SK-N-SH (cell line): ENCODE measurements at regions not wholly inside any gene's neighbourhood (a gene's known extent, or its start where the extent isn't known, plus 50 kb on each side); places are given as distances from the start of the nearest gene placed in this dataset.

Source experiments
- ELF1 ChIP-seq: IDR thresholded peaks from 2 replicates; pipeline ENCODE4 v1.4.0; 2012
- EP300 ChIP-seq, 2 experiments: IDR thresholded peaks; 2 replicates each; pipeline versions ENCODE4 v1.4.0 to v1.6.1; 2012; ENCODE audit warnings: borderline replicate concordance in 1 of 2, low read depth in 1 of 2, low read length in 1 of 2
- GATA2 ChIP-seq: sonication (generic); formaldehyde crosslinking; IDR thresholded peaks from 2 replicates; pipeline ENCODE4 v1.5.0; 2020; ENCODE audit warnings: mild to moderate bottlenecking, missing genetic modification reagents
- POLR2AphosphoS5 ChIP-seq: IDR thresholded peaks from 2 replicates; pipeline ENCODE4 v1.6.1; 2012; ENCODE audit warnings: low read depth, low read length
- SIN3A ChIP-seq: IDR thresholded peaks from 2 replicates; pipeline ENCODE4 v1.6.1; 2012; ENCODE audit warnings: low read depth, mild to moderate bottlenecking, low read length, moderate library complexity, borderline replicate concordance
- SMC3 ChIP-seq: IDR thresholded peaks from 2 replicates; pipeline ENCODE4 v1.6.1; 2012; ENCODE audit warnings: low read depth, low read length, improper control_type of control experiment
- TAF1 ChIP-seq: IDR thresholded peaks from 2 replicates; pipeline ENCODE4 v1.6.1; 2012; ENCODE audit warnings: low read depth, mild to moderate bottlenecking, low read length, moderate library complexity, borderline replicate concordance
- TF ChIP-seq, protein P1 (sequence below): fragments of 200-600 bp; sonication (generic); IDR thresholded peaks from 2 replicates; pipeline ENCODE4 v1.6.1; 2017; ENCODE audit warnings: antibody characterized with exemption, mild to moderate bottlenecking, moderate library complexity
- TF ChIP-seq, protein P2 (sequence below): IDR thresholded peaks from 2 replicates; pipeline ENCODE4 v1.4.0; 2012; ENCODE audit warnings: low read depth, borderline replicate concordance

DNA sequence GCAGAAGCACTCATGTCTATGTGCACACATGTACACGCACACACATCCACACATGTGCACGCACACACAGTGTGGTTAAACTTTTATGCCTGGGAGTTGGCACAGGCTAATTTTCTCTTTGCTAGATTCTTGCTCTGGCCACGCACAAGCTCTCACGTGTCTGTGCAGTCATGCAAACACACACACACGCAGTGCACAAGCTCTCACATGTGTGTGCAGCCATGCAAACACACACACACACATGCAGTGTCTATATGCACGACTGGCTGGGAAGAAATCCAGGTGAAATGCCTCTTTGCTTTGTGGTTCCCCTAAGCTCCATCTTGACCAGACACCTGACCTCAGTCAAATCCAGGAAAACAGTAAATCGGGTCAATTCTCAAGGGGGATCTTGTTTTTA is 138.0 kb downstream of the SHOX start:
- no peak for TF ChIP-seq SMC3
- TF ChIP-seq, protein P1, sequence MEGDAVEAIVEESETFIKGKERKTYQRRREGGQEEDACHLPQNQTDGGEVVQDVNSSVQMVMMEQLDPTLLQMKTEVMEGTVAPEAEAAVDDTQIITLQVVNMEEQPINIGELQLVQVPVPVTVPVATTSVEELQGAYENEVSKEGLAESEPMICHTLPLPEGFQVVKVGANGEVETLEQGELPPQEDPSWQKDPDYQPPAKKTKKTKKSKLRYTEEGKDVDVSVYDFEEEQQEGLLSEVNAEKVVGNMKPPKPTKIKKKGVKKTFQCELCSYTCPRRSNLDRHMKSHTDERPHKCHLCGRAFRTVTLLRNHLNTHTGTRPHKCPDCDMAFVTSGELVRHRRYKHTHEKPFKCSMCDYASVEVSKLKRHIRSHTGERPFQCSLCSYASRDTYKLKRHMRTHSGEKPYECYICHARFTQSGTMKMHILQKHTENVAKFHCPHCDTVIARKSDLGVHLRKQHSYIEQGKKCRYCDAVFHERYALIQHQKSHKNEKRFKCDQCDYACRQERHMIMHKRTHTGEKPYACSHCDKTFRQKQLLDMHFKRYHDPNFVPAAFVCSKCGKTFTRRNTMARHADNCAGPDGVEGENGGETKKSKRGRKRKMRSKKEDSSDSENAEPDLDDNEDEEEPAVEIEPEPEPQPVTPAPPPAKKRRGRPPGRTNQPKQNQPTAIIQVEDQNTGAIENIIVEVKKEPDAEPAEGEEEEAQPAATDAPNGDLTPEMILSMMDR: no peak
- TF ChIP-seq SIN3A: no peak
- TF ChIP-seq POLR2AphosphoS5: no peak
- no peak for TF ChIP-seq EP300 (IDR thresholded peaks at IDR 0.05; ENCODE audit: borderline replicate concordance in 1 of 2, low read depth in 1 of 2, low read length in 1 of 2)
- no peak for TF ChIP-seq ELF1
- TF ChIP-seq, protein P2, sequence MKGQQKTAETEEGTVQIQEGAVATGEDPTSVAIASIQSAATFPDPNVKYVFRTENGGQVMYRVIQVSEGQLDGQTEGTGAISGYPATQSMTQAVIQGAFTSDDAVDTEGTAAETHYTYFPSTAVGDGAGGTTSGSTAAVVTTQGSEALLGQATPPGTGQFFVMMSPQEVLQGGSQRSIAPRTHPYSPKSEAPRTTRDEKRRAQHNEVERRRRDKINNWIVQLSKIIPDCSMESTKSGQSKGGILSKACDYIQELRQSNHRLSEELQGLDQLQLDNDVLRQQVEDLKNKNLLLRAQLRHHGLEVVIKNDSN: no peak
- no peak for TF ChIP-seq TAF1
- no peak for TF ChIP-seq GATA2 (CRISPR knock-in tag)
